Dedifferentiated amniotic fluid mesenchymal stem cell (primary cell): ENCODE measurements at regions not wholly inside any gene's neighbourhood (a gene's known extent, or its start where the extent isn't known, plus 50 kb on each side); places are given as distances from the start of the nearest gene placed in this dataset.

Source experiments
- DNase-seq: peaks from one replicate; pipeline ENCODE4 v3.0.0-alpha.2; 2016; ENCODE audit errors: extremely low spot score

DNA sequence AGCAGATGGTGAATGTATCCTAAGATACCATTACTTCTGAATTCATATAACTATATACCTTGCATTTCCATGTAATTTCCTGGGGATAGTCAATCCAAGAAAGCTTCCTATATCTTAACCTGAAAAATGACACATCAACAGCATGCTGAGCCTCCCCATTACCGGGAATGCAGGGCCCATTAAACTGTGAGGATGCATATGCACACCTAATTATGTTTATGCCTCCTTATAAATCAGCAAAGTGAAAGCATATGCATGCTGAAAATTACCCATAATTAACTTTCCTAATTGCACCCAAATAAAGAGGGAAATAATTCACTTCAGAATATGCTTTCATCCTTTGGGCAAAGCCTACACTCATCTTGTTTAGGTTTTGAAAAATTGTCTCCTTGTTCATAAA is 663.0 kb downstream of the KCNA4 start:
- no peak for DNase-seq

DNA sequence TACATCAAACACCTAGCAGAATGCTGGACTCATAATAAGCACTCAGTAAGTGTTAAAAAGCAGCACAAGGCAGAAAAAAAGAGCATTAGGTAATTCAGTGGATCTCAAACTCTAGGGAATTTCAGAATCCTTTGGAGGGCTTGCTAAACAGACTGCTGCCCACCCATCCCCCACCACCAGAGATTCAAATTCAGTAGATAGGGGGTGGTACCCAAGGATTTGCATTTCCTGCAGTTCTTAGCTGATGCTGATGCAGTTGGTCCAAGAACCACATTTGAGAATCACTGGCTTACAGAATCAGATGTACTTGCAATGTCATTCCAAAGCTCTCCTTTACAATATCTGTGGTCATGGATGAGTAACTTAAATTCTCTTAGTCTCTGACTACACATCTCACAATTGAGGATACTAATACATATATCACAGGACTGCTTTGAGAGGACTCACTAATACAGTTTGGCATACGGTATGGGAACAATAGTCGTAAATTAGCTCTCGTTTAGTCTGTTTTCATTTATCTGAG is 664.5 kb downstream of the KCNA4 start:
- DNase-seq, result no peak

DNA sequence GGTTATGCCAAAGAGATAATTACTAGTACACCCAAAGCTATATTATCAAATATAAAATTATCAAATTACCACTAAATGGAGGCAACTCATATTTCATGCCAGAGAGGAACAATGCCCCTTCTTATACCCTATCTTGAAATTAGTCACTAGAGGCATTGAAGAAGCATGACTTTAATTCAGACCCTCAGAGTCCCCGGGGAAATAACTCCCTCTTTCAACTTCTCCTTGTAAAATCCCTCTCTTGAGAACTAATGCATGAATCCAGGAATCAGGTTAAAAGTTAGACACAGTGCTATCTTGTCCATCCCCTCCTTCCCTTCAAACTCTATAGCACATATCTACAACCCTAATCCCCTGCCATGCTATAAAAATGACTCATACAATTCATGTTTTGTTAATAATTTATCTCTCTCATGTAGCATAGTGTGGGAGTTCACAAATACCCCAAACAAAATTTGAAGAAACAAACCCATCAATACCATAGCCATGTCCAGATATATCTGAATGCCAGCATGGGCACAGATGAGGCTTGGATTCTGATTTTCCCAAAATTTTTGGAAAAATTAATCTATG is 665.4 kb downstream of the KCNA4 start:
- DNase-seq, result no peak

DNA sequence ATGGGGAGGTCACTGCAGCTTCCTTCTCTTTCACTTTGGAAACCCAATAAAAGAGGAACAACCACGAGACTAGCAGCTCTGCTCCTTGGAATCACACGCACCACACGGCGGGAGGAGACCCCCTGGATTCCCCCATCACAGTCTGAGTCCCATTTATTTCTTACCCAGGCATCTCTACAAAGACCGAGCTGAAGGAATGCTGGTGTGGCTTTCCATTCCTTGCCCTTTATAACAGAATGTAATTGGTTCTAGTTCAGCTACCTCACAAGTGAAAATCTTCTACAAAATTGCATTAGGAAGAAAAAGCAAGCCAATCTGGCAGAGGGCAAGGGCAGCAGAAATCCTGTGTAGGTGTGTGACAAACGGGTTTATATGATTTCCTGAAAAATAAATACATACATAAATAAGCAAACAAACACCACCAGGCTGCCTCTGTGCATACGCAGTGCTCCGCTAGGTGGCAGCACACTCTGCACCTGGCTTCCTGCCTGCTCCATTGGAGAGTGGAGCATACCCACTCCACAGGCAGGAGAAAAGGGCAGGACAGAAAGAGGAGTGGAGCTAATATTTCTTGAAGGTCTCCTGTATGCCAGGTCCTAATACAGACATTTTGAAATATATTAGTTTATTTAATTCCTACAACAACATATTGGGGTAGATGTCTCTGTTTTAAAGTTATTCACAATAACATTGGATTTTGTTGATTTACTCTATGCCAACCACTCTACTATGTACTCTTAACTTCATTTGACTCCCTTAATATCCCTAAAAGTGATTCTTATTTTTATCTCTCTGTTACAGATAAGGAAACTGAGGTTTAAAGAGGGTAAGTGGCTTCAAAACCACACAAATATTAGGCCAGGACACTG is 673.1 kb downstream of the KCNA4 start:
- DNase-seq, result peak; percentile 60

DNA sequence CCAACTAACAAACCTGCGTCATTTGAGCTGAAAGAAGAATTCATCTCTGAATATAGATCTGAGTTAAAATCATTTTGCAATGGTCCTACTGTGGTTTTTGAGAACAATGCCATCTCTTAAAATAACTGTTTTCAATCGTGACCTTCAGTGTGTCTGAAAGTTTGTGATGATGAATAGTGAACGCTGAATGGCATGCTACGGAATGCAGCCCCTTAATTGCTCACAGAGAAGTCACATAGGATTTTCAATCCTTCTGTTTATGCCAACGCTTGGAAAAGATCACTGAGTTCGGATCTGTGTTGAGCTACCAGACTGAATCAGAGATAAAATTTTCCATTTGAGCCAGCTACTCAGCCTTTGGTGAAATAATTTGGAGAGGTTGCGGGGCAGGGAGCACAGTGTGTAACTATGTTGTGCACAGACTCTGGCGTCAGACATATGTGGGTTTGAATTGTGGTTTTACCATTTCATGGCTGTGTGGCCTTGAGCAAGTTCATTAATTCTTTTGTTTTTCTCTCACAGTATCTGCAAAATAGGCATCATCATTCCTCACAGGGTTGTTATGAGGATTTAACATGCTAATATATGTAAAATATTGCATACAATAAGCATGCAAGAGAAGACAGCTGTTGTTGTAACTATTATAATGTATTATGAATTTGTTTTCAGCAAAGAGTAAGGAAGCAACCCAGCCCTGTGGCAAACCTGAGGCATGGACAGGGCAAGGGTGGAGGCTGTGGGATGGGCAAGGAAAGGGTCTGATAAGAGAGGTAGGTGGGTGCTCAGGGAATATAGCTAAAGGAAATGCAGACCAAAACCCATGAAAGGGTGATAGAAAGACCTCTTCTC is 679.9 kb downstream of the KCNA4 start:
- DNase-seq, result peak; percentile 23

DNA sequence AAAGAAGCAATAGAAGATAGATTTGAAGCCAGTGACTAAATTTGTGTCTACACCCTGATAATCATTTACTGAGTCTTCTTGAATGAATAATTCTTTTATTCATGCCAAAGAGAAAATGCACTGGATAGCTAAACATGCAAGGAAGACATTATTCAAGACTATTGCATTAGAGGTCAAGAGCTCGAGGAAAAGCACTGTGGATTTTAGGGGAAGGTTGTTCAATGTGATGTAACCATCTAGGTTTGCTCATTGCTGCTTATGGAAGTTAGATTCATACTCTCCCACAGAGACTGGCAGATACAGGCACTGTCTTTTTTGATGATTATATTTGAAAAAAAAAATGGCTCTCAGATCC is 682.1 kb downstream of the KCNA4 start:
- no peak for DNase-seq

DNA sequence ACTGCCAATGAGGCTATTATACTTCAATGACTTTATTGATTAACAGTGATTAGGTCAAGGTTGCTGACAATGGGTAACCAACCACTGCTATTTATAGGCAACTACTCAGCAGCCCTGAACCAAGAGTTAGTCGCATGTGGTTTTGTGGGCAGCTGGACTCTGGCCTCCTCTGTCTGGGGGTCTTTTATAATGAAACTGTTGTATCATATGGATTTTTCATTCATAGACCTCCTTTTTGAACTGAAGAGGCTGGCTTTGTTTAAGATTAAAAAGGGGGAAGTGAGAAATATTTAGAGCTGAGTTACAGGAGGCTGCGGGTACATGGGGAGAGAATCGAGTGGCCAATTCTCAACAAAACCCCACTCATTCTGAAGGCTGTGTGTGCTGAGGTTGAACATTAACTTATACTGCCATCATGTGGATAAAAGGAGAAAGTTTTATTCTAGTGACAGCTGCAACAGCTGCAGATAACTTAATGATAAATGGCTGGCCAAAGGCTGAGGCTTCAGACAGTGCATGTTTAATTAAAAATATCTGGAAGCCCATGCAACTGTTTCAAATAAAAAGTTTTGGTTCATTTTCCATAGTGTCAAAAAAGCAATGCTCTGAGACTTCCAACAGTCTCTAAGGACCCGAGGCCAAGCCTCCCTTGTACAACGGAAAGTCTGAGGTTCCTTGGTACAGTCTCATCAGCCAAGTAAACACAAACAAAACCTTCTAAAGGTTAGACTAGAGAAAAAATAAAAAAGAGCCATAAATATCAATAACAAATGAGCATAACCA is 682.6 kb downstream of the KCNA4 start:
- DNase-seq, result peak; percentile 69

DNA sequence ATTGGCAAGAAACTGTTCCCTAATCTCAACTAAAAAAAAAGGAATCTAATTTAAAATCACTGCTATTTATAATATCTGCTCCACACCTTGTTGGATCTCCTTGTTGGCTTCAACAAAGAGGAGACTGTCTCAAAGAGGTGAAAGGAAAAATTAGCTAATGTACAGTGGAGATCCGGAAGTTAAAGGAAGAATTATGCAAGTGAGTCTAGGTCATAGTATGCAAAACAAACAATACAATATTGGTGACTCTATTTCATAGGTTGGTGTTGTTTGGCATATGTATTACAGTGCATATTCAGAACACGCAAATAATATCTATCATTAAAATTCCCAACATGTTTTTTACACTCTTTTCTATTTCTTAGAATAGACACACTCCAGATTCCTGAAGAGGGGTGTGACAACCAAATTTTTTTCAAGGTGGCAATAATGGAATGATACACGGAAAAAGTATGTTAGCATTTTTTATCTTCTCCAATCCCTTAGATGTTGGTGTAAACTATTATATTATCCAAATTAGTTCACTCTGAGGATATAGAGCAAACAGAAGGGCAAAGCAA is 685.3 kb downstream of the KCNA4 start:
- no peak for DNase-seq

DNA sequence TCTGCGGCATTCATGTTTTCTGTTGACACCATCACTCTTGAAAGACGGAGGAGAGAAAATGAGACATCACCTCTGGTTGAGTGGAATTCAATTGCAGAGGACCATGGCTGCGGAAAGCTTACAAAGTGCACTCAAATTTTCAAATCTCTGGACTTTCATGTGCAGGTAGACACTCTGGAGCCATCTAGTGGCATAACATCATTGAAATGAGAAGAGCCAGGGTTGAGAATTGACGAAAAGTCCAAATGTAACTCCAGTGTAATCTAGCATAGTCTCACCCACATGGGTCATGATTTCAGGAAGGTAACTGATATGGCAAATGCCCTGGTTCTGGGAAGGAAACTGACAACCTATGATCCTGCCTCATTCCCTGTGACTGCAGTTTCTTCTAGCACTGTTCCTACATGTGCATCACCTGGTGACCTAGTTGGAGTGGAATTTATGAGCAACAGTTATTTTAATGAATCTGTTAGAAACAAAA is 687.8 kb downstream of the KCNA4 start:
- peak; percentile 58 for DNase-seq

GRCh38 chr11:29327891-29328290 is 688.9 kb downstream of the KCNA4 start:
- DNase-seq, result no peak

- DNase-seq, result no peak
Observed at GRCh38 chr11:29326757-29327156, 690.1 kb downstream of the KCNA4 start.

DNA sequence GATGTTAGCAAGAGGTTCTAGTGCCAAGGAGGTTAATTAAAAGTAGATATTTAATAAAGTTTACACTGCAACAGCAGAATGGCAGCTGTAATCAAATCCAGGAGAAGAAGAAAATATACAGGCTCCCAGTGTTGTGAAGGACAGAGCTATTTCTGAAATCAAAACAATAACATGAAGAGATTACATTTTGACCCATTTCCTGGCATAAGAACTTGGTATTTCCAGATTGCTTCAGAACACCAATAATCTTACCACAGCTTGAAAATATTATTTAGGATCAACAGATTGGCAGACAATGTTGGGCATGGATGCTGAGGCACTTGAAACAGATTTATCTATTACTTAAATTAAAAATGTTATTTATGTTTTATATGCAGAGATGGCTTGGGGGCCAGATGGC is 692.5 kb downstream of the KCNA4 start:
- peak; percentile 42 for DNase-seq

DNA sequence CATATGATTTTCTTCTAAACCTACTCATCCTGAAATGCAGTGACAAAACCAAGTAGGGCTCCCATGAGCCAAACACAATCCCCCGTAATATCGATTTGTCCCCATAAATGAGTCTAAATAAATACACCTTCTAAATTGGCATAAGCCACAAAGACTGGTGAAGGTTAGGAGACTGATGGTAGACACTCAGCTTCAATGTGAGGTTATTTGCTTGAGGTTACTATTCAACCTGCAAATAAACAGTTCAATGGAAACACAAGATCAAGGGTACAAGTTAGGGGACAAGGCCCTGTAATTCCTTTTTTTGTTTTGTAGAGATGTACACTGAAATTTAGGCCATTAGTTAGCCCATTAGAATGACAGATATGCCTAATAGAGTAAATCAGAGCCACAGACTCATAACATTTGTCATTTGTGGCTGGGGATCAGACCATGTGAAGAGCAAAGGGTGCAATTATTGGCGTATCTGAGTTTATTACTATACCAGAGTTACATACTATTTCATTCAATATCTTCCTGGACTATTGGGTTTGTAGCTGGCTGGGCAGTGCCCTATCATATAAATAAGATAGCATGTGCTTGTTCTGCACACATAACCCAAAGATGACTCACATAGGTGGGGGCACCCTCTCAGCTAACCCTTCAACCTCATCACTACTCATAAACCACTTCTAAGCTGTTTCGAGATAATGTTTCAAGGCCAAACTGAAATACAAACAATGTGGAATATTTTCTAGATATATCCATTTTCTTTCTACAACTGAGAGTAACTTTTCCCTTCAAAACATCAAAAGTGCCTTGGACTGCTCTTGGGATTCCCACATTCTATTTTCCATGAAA is 695.3 kb downstream of the KCNA4 start:
- DNase-seq, result no peak

GRCh38 chr11:29320196-29320595 is 696.6 kb downstream of the KCNA4 start:
- DNase-seq, result no peak

GRCh38 chr11:29319210-29319609 is 697.6 kb downstream of the KCNA4 start:
- no peak for DNase-seq

DNA sequence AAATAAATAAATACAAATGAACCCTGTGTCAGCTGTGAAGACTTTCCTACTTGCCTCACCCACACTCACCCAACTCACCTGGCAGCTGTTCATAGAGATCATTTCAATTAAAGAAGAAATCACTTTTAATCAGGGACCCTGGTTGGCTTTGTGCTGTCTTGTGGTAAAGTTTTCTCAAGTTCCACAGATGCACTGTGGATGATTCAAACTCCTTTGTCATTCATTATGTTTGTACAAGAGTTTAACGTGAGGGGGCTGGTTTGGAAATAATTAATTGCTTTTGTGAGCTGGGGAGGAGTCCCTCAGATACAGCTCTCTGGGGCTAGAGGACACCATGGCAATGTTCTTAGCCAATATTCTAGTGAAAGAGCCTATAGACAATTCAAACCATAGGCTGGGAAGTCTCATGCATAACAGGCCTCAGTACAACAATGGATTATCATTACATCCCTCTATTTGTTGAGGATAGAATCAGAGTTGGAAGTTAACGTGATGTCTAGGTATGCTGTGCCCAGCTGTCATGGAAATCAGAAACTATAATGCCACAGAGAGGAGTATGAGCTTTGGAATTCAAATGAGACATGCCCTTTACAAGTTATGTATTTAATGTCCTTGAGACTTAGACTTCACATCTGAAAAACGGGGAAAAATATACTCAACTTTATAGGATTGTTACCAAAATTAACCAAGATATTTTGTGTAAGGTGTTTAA is 698.5 kb downstream of the KCNA4 start:
- no peak for DNase-seq

DNA sequence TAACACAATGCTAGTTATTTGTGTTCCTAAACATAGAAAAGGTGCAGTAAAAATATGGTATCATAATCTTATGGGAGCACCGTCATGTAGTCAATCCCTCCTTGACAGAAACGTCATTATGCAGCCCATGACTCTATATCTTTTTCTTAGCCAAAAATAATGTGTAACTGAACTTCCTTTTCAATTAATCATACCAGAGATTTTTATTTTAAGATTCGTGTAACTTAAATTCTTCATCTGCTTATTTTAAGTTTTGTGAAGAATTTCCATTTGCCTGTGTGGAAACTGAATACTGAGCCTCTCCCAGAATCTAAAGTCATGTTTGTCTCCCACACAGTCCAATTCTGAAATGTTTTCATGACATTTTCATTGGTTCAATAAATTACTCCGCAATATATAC is 699.1 kb downstream of the KCNA4 start:
- no peak for DNase-seq

DNA sequence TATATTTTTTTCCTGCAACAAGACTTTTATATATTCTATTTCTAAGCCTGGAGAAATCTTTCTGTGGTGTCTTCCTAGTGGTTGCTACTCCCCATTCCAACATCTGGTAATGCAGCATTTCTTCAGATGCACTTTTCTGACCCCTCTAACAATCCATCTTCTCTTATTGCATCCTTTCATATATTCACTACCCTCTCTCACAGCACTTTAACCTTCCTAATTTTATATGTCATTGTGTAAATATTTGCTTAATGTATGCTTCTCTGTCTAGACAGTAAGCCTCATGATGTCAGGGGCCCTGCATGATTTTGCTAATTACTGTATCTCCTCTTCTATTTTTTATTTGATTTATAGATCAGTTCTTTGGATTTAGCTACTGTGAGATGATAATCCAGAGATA is 701.6 kb downstream of the KCNA4 start:
- no peak for DNase-seq

DNA sequence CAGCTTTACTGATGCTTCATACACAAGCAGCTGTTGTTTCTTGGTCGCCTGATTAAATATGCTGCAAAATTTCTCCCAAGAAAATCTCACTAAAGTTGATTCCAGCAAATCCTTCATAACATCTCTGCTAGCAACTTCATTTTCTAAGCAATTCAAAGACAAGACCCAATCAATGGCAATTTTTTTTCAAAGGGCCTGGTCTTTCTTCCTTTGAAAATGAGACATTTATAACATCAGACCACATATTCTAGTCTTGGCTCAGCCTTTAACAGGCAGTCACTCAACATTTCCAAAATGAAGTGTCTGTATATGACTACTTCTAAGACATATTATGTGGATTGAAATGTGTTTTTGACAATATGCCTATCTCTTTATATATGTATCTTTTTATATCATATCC is 702.6 kb downstream of the KCNA4 start:
- DNase-seq, result no peak

DNA sequence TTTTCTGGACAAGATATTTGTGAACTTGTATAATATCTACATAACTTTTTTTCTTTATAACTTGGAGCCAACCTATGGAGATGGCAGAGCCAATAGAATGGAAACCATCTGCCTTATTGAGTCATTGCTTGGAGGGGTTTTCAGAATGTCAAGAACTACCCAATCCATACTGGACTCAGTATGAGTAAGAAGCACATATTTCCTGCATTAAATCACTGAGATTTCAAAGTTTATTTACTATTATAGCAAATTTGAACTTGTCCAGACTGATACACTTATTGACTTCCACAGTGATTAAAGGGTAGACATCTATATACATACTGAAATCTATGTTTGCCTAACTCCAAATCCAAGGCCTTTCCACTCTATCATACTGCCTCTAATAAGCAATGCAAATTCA is 704.0 kb downstream of the KCNA4 start:
- no peak for DNase-seq
